Neural cell (in vitro differentiated cells): ENCODE measurements at regions not wholly inside any gene's neighbourhood (a gene's known extent, or its start where the extent isn't known, plus 50 kb on each side); places are given as distances from the start of the nearest gene placed in this dataset.

Experiments
- EP300 ChIP-seq: fragments of 450-650 bp; conservative IDR thresholded peaks from 2 replicates; pipeline ENCODE4 v1.6.1; 2014; ENCODE audit warnings: antibody characterized with exemption, mild to moderate bottlenecking, moderate library complexity; ENCODE audit not compliant: poor library complexity, severe bottlenecking
- EZH2 ChIP-seq: fragments of 200-600, 300-800 bp; shearing (Covaris generic), sonication (generic); IDR thresholded peaks from 2 replicates; pipeline ENCODE4 v1.6.1; 2014; ENCODE audit warnings: antibody characterized with exemption, low read length, borderline replicate concordance, mild to moderate bottlenecking; ENCODE audit not compliant: insufficient read depth, poor library complexity, severe bottlenecking
- MXI1 ChIP-seq: fragments of 450-650 bp; conservative IDR thresholded peaks from 2 replicates; pipeline ENCODE4 v1.6.1; 2014; ENCODE audit warnings: antibody characterized with exemption, mild to moderate bottlenecking; ENCODE audit not compliant: poor library complexity, severe bottlenecking
- POLR2AphosphoS5 ChIP-seq: IDR thresholded peaks from 2 replicates; pipeline ENCODE4 v1.6.1; 2012
- REST ChIP-seq: IDR thresholded peaks from 2 replicates; pipeline ENCODE4 v1.6.1; 2012; ENCODE audit warnings: borderline replicate concordance
- SMC3 ChIP-seq: fragments of 450-650 bp; conservative IDR thresholded peaks from 2 replicates; pipeline ENCODE4 v1.6.1; 2014; ENCODE audit warnings: antibody characterized with exemption, mild to moderate bottlenecking, moderate library complexity; ENCODE audit not compliant: poor library complexity
- TF ChIP-seq, protein P1 (sequence below): fragments of 450-650 bp; IDR thresholded peaks from 2 replicates; pipeline ENCODE4 v1.5.1; 2014; ENCODE audit warnings: antibody characterized with exemption, mild to moderate bottlenecking, moderate library complexity; ENCODE audit not compliant: poor library complexity, severe bottlenecking

- TF ChIP-seq EZH2 (no peak), MXI1 (no peak), POLR2AphosphoS5 (peak; percentile 19), SMC3 (no peak), EP300 (no peak), REST (no peak)
- TF ChIP-seq, protein P1, sequence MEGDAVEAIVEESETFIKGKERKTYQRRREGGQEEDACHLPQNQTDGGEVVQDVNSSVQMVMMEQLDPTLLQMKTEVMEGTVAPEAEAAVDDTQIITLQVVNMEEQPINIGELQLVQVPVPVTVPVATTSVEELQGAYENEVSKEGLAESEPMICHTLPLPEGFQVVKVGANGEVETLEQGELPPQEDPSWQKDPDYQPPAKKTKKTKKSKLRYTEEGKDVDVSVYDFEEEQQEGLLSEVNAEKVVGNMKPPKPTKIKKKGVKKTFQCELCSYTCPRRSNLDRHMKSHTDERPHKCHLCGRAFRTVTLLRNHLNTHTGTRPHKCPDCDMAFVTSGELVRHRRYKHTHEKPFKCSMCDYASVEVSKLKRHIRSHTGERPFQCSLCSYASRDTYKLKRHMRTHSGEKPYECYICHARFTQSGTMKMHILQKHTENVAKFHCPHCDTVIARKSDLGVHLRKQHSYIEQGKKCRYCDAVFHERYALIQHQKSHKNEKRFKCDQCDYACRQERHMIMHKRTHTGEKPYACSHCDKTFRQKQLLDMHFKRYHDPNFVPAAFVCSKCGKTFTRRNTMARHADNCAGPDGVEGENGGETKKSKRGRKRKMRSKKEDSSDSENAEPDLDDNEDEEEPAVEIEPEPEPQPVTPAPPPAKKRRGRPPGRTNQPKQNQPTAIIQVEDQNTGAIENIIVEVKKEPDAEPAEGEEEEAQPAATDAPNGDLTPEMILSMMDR = no peak
Measured at GRCh38 chr14:65849558-65849957, 437.0 kb downstream of the FUT8 start.
